GM23338 (cell line): ENCODE measurements at regions not wholly inside any gene's neighbourhood (a gene's known extent, or its start where the extent isn't known, plus 50 kb on each side); places are given as distances from the start of the nearest gene placed in this dataset.

Source experiments
- ATAC-seq: fragments of 200-7000 bp; cut with Tn5 transposase; 3 replicates; pipeline ENCODE4 v1.9.1; 2020
- DNase-seq: peaks from one replicate; pipeline ENCODE4 v3.0.0-alpha.2; 2015; ENCODE audit warnings: low spot score
- H2AFZ ChIP-seq: fragments of 200-600 bp; sonication (generic); 2 replicates; pipeline ENCODE4 v1.8.0; 2016; ENCODE audit warnings: antibody characterized with exemption, mild to moderate bottlenecking, moderate library complexity
- H3F3A ChIP-seq: fragments of 200-600 bp; sonication (generic); replicated peaks from 2 replicates; pipeline ENCODE4 v1.8.0; 2017; ENCODE audit warnings: antibody characterized with exemption, mixed run types, low read depth
- H3K27ac ChIP-seq: fragments of 200-600 bp; sonication (generic); 2 replicates; pipeline ENCODE4 v1.6.1; 2016; ENCODE audit warnings: low read depth
- H3K27me3 ChIP-seq: fragments of 200-600 bp; sonication (generic); 2 replicates; pipeline ENCODE4 v1.8.0; 2016; ENCODE audit warnings: mild to moderate bottlenecking, mixed run types, moderate library complexity; ENCODE audit not compliant: insufficient read depth
- H3K36me3 ChIP-seq: fragments of 200-600 bp; sonication (generic); 2 replicates; pipeline ENCODE4 v1.8.0; 2016; ENCODE audit warnings: mild to moderate bottlenecking; ENCODE audit not compliant: insufficient read depth
- H3K4me1 ChIP-seq: fragments of 200-600 bp; sonication (generic); 2 replicates; pipeline ENCODE4 v1.8.0; 2016; ENCODE audit warnings: mild to moderate bottlenecking, moderate library complexity; ENCODE audit not compliant: insufficient read depth
- H3K4me2 ChIP-seq: fragments of 200-600 bp; sonication (generic); 2 replicates; pipeline ENCODE4 v1.7.1; 2017; ENCODE audit warnings: mixed run types
- H3K4me3 ChIP-seq: fragments of 200-600 bp; sonication (generic); 2 replicates; pipeline ENCODE4 v1.6.1; 2016; ENCODE audit warnings: mixed run types
- H3K79me2 ChIP-seq: fragments of 200-600 bp; sonication (generic); replicated peaks from 2 replicates; pipeline ENCODE4 v1.8.0; 2017; ENCODE audit warnings: mild to moderate bottlenecking; ENCODE audit not compliant: insufficient read depth
- H3K9me2 ChIP-seq: fragments of 200-600 bp; sonication (generic); 2 replicates; pipeline ENCODE4 v1.8.0; 2017; ENCODE audit not compliant: insufficient read depth
- H4K20me1 ChIP-seq: fragments of 200-600 bp; sonication (generic); replicated peaks from 2 replicates; pipeline ENCODE4 v1.8.0; 2017; ENCODE audit warnings: mild to moderate bottlenecking; ENCODE audit not compliant: insufficient read depth
- H3K27ac Mint-ChIP-seq: 2 replicates; pipeline ENCODE4 v1.8.0; 2020; ENCODE audit warnings: inconsistent platforms, mild to moderate bottlenecking, moderate library complexity, mixed read lengths
- H3K27me3 Mint-ChIP-seq: 3 replicates; pipeline ENCODE4 v1.8.0; 2022; ENCODE audit warnings: low read depth, mild to moderate bottlenecking, moderate library complexity, mixed read lengths, inconsistent platforms; ENCODE audit not compliant: insufficient read depth, poor library complexity
- H3K36me3 Mint-ChIP-seq: 3 replicates; pipeline ENCODE4 v1.8.0; 2021; ENCODE audit warnings: low read depth, mild to moderate bottlenecking, inconsistent platforms, moderate library complexity, mixed read lengths
- H3K4me1 Mint-ChIP-seq: 3 replicates; pipeline ENCODE4 v1.8.0; 2020; ENCODE audit warnings: mild to moderate bottlenecking, inconsistent platforms, mixed read lengths
- H3K4me3 Mint-ChIP-seq: 3 replicates; pipeline ENCODE4 v1.8.0; 2021; ENCODE audit warnings: moderate library complexity, mild to moderate bottlenecking, inconsistent platforms, mixed read lengths
- H3K9me3 Mint-ChIP-seq: 3 replicates; pipeline ENCODE4 v1.8.0; 2020; ENCODE audit warnings: moderate library complexity, mild to moderate bottlenecking, inconsistent platforms, mixed read lengths
- CREB1 ChIP-seq: fragments of 250-450 bp; sonication (Bioruptor Pico); IDR thresholded peaks from 2 replicates; pipeline ENCODE4 v1.5.0; 2020; ENCODE audit warnings: low read depth, mild to moderate bottlenecking, moderate library complexity
- EZH2phosphoT487 ChIP-seq: fragments of 200-600 bp; sonication (generic); IDR thresholded peaks from one replicate; pipeline ENCODE4 v1.8.1; 2018; ENCODE audit warnings: antibody characterized with exemption; ENCODE audit not compliant: unreplicated experiment
- JUNB ChIP-seq: IDR thresholded peaks from one replicate; pipeline ENCODE4 v1.6.1; 2016; ENCODE audit warnings: antibody characterized with exemption; ENCODE audit not compliant: unreplicated experiment
- NANOG ChIP-seq: IDR thresholded peaks from 2 replicates; pipeline ENCODE4 v1.6.1; 2016; ENCODE audit warnings: antibody characterized with exemption, borderline replicate concordance
- POLR2AphosphoS5 ChIP-seq: IDR thresholded peaks from 2 replicates; pipeline ENCODE4 v1.6.1; 2016; ENCODE audit warnings: antibody characterized with exemption, low read depth
- ZNF114 ChIP-seq: fragments of 250-450 bp; sonication (Bioruptor Pico); IDR thresholded peaks from 2 replicates; pipeline ENCODE4 v1.5.0; 2020; ENCODE audit warnings: mild to moderate bottlenecking, moderate library complexity
- ZNF331 ChIP-seq: fragments of 250-450 bp; sonication (Bioruptor Pico); IDR thresholded peaks from 2 replicates; pipeline ENCODE4 v1.5.0; 2020; ENCODE audit warnings: low read depth, mild to moderate bottlenecking, moderate library complexity
- TF ChIP-seq, protein P1 (sequence below): fragments of 250-450 bp; sonication (Bioruptor Pico); IDR thresholded peaks from 2 replicates; pipeline ENCODE4 v1.5.0; 2020; ENCODE audit warnings: mild to moderate bottlenecking, moderate library complexity
- TF ChIP-seq, protein P2 (sequence below), 2 experiments: fragments of 200-600 bp in 1 of 2; sonication (generic) in 1 of 2; conservative IDR thresholded peaks; 2 replicates each; pipeline versions ENCODE4 v1.5.1 to v1.6.1; 2016 to 2017; ENCODE audit warnings: antibody characterized with exemption in 2 of 2, low read depth in 2 of 2, mild to moderate bottlenecking in 2 of 2, moderate library complexity in 1 of 2
- TF ChIP-seq, protein P3 (sequence below): IDR thresholded peaks from 2 replicates; pipeline ENCODE4 v1.6.1; 2016; ENCODE audit warnings: antibody characterized with exemption
- TF ChIP-seq, protein P4 (sequence below): IDR thresholded peaks from one replicate; pipeline ENCODE4 v1.6.1; 2018; ENCODE audit warnings: antibody characterized with exemption; ENCODE audit not compliant: unreplicated experiment

DNA sequence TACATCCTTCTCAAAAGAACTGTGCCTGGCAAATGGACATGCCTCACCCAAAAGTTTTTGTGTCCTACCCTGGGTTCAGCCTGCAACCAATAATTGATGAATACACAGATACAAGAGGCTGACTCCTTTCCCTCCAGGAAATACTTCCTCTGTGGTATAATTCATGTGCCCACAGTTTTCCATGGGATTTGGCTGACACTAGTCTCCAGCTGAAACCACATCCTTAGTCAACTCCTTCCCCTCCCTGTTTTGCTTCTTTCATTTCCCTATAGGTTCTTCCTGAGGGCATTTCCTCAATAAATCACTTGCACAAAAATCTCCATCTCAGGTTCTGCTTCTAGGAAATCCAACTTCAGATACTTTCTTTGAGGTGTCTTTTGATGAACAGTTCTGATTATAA is 436.6 kb upstream of the C1orf87 start (continued):
- TF ChIP-seq, protein P1, sequence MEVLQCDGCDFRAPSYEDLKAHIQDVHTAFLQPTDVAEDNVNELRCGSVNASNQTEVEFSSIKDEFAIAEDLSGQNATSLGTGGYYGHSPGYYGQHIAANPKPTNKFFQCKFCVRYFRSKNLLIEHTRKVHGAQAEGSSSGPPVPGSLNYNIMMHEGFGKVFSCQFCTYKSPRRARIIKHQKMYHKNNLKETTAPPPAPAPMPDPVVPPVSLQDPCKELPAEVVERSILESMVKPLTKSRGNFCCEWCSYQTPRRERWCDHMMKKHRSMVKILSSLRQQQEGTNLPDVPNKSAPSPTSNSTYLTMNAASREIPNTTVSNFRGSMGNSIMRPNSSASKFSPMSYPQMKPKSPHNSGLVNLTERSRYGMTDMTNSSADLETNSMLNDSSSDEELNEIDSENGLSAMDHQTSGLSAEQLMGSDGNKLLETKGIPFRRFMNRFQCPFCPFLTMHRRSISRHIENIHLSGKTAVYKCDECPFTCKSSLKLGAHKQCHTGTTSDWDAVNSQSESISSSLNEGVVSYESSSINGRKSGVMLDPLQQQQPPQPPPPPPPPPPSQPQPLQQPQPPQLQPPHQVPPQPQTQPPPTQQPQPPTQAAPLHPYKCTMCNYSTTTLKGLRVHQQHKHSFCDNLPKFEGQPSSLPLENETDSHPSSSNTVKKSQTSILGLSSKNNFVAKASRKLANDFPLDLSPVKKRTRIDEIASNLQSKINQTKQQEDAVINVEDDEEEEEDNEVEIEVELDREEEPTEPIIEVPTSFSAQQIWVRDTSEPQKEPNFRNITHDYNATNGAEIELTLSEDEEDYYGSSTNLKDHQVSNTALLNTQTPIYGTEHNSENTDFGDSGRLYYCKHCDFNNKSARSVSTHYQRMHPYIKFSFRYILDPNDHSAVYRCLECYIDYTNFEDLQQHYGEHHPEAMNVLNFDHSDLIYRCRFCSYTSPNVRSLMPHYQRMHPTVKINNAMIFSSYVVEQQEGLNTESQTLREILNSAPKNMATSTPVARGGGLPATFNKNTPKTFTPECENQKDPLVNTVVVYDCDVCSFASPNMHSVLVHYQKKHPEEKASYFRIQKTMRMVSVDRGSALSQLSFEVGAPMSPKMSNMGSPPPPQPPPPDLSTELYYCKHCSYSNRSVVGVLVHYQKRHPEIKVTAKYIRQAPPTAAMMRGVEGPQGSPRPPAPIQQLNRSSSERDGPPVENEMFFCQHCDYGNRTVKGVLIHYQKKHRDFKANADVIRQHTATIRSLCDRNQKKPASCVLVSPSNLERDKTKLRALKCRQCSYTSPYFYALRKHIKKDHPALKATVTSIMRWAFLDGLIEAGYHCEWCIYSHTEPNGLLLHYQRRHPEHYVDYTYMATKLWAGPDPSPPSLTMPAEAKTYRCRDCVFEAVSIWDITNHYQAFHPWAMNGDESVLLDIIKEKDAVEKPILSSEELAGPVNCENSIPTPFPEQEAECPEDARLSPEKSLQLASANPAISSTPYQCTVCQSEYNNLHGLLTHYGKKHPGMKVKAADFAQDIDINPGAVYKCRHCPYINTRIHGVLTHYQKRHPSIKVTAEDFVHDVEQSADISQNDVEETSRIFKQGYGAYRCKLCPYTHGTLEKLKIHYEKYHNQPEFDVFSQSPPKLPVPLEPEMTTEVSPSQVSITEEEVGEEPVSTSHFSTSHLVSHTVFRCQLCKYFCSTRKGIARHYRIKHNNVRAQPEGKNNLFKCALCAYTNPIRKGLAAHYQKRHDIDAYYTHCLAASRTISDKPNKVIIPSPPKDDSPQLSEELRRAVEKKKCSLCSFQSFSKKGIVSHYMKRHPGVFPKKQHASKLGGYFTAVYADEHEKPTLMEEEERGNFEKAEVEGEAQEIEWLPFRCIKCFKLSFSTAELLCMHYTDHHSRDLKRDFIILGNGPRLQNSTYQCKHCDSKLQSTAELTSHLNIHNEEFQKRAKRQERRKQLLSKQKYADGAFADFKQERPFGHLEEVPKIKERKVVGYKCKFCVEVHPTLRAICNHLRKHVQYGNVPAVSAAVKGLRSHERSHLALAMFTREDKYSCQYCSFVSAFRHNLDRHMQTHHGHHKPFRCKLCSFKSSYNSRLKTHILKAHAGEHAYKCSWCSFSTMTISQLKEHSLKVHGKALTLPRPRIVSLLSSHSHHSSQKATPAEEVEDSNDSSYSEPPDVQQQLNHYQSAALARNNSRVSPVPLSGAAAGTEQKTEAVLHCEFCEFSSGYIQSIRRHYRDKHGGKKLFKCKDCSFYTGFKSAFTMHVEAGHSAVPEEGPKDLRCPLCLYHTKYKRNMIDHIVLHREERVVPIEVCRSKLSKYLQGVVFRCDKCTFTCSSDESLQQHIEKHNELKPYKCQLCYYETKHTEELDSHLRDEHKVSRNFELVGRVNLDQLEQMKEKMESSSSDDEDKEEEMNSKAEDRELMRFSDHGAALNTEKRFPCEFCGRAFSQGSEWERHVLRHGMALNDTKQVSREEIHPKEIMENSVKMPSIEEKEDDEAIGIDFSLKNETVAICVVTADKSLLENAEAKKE (CRISPR knock-in tag): no peak
- TF ChIP-seq JUNB (no peak), ZNF331 (no peak), ZNF114 (CRISPR knock-in tag) (no peak), POLR2AphosphoS5 (no peak)
- TF ChIP-seq, protein P2, sequence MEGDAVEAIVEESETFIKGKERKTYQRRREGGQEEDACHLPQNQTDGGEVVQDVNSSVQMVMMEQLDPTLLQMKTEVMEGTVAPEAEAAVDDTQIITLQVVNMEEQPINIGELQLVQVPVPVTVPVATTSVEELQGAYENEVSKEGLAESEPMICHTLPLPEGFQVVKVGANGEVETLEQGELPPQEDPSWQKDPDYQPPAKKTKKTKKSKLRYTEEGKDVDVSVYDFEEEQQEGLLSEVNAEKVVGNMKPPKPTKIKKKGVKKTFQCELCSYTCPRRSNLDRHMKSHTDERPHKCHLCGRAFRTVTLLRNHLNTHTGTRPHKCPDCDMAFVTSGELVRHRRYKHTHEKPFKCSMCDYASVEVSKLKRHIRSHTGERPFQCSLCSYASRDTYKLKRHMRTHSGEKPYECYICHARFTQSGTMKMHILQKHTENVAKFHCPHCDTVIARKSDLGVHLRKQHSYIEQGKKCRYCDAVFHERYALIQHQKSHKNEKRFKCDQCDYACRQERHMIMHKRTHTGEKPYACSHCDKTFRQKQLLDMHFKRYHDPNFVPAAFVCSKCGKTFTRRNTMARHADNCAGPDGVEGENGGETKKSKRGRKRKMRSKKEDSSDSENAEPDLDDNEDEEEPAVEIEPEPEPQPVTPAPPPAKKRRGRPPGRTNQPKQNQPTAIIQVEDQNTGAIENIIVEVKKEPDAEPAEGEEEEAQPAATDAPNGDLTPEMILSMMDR (conservative IDR thresholded peaks at IDR 0.05; ENCODE audit: low read depth in 2 of 2): no peak

DNA sequence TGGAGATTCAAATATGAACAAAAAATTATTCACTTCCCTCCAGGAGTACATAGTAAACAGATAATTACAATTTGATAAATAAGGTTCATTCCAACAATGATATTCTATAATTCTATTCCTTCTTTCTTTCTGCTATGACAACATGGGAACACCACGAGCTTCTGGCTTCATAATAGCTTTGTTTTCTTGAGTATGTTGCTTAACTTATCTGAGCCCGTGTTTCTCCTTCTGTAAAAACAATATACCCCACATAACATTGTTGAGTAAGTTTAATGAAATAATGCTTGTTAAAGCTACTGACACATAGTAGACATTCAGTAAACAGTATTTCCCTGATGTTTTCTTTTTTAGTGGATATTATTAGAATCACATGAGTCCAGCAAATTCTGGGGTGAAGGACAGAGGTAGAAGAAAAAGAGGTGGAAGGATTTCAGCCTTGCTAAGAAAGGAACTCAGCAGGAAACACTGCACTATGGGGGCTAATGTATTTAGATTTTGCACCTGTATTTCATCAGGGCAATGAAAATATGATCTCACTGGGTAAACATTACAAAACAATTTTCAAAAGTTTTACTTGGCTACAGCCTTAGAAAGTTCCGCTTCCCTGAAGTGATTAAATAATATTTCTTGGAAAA is 430.8 kb upstream of the C1orf87 start:
- Histone ChIP-seq H2AFZ (no peak overlapping the region), H3K9me2 (no peaks in the 10 kb centered on the region), H3K36me3 (no peaks in the 10 kb centered on the region), H3K4me3 (no peak overlapping the region), H3F3A (no peaks in the 10 kb centered on the region), H3K4me2 (no peak overlapping the region), H3K27me3 (no peaks in the 10 kb centered on the region), H3K79me2 (no peaks in the 10 kb centered on the region), H3K27ac (no peak overlapping the region), H3K4me1 (no peaks in the 10 kb centered on the region), H4K20me1 (no peaks in the 10 kb centered on the region)
- Mint-ChIP-seq H3K36me3 (no peaks in the 10 kb centered on the region), H3K27ac (no peak overlapping the region), H3K27me3 (no peaks in the 10 kb centered on the region), H3K9me3 (no peaks in the 10 kb centered on the region; the same call in 2 of the 3 replicates), H3K4me3 (no peak overlapping the region), H3K4me1 (peaks cover 14% of the 10 kb centered on the region)
- ATAC-seq (no peak), DNase-seq (no peak)
- TF ChIP-seq, protein P3, sequence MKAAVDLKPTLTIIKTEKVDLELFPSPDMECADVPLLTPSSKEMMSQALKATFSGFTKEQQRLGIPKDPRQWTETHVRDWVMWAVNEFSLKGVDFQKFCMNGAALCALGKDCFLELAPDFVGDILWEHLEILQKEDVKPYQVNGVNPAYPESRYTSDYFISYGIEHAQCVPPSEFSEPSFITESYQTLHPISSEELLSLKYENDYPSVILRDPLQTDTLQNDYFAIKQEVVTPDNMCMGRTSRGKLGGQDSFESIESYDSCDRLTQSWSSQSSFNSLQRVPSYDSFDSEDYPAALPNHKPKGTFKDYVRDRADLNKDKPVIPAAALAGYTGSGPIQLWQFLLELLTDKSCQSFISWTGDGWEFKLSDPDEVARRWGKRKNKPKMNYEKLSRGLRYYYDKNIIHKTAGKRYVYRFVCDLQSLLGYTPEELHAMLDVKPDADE: no peak
- TF ChIP-seq NANOG (no peak), POLR2AphosphoS5 (no peak), CREB1 (CRISPR knock-in tag) (no peak), EZH2phosphoT487 (no peak)
- TF ChIP-seq, protein P4, sequence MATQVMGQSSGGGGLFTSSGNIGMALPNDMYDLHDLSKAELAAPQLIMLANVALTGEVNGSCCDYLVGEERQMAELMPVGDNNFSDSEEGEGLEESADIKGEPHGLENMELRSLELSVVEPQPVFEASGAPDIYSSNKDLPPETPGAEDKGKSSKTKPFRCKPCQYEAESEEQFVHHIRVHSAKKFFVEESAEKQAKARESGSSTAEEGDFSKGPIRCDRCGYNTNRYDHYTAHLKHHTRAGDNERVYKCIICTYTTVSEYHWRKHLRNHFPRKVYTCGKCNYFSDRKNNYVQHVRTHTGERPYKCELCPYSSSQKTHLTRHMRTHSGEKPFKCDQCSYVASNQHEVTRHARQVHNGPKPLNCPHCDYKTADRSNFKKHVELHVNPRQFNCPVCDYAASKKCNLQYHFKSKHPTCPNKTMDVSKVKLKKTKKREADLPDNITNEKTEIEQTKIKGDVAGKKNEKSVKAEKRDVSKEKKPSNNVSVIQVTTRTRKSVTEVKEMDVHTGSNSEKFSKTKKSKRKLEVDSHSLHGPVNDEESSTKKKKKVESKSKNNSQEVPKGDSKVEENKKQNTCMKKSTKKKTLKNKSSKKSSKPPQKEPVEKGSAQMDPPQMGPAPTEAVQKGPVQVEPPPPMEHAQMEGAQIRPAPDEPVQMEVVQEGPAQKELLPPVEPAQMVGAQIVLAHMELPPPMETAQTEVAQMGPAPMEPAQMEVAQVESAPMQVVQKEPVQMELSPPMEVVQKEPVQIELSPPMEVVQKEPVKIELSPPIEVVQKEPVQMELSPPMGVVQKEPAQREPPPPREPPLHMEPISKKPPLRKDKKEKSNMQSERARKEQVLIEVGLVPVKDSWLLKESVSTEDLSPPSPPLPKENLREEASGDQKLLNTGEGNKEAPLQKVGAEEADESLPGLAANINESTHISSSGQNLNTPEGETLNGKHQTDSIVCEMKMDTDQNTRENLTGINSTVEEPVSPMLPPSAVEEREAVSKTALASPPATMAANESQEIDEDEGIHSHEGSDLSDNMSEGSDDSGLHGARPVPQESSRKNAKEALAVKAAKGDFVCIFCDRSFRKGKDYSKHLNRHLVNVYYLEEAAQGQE: no peak
